Ecto neural progenitor cell (in vitro differentiated cells): ENCODE measurements at regions not wholly inside any gene's neighbourhood (a gene's known extent, or its start where the extent isn't known, plus 50 kb on each side); places are given as distances from the start of the nearest gene placed in this dataset.

Source experiments
- DNase-seq: peaks from one replicate; pipeline ENCODE4 v3.0.0-alpha.2; 2018; ENCODE audit warnings: low spot score

DNA sequence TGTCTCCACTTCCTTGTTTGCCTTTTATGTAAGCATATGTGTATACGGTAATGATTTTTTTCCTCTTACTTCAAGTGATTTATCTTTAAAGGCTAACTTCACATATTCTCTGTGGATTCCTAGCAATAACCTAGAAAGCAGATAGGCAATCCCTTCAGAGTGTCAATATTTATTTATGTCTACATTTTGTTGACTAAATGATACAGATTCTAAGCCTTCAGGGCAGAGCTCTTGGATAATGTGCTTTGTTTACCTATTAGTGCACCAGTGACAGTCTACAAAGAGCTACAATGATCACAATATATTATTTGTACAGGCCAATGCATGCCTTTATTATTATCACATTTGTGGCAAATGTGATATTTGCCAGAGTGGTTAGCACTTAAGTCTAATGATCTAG lies 406.2 kb downstream of the EFNB2 start:
- DNase-seq: no peak

GRCh38 chr13:106122234-106122633 lies 413.2 kb downstream of the EFNB2 start:
- no peak for DNase-seq

DNA sequence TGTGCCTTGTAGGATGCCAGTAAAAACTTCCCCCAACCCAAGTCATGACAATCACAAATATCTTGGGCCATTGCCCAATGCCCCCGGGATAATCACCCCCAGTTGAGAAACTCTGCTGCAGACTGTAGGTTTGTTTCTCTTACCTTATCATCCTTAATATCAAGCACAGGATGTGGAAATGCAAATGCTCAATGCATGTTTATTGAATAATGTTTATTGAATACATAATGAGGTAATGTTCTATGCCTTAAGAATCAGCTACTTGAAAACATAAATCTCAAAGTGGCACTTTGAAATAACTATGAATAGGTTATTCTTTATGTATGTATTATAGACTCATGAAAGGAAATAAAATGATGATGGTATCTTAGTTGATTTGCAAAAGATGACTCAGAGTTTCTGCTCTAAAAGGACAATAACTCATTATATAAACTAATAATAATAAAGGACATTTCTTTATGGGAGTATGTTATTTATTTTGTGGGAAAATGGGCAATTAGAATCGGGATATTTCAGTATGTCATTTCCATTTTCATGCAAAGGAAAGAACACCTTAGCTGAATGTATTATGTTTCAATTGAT lies 414.2 kb downstream of the EFNB2 start:
- no peak for DNase-seq

DNA sequence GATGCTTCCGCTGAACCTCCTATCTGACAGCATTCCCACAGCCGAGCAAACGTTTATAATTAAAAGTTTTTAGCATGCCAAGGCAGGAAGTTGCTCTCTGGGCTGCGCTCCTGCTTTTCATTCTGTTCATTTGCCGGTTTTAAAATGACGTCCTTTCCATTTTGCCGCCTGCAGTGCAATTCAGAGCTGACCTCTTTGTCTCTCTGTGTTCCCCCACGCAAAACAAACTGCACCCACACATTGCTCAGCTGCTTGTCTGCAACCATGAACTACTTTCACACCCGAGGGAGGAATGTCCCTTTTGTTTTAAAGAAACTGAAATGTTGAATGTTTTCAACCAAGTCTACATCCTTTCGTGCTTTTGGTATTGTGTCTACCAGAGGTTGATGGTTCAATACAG lies 416.5 kb downstream of the EFNB2 start:
- no peak for DNase-seq

DNA sequence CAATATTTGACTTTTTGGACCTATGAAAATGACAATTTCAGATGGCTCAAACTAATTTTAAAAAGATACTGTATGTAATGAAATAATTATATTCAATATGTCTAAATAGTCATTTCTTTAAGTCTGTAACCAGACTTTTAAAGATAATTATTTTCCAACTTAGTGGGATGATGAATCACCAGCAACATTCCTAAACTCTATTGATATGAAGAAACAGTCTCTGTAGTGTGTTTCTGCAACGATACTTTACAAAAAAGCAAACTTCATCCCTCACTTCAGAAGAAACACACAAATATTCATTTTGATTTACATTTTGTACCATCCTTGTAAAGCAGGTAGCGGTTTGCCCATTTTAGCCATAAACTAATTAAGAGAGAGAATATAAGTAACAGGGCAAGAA lies 417.4 kb downstream of the EFNB2 start:
- no peak for DNase-seq

GRCh38 chr13:106117640-106118039 lies 417.8 kb downstream of the EFNB2 start:
- no peak for DNase-seq

DNA sequence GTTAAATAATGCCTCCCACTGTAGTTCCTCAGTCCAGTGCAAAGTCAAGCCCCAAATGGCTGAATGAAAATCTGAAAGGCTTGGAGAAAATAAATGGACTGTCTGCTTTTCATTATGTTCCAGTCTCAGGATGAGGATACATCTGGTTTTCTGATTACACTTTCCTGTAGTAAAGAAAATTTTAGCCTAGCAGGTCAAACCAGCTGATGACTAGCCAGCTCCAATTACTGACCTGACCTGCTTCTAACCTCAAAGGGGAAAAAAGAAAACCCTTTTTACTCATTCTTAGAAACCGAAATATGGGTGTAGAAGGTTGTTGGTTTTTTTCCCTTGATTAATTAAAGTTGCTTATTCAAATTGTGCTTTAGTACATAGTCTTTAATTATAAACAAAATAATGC lies 418.4 kb downstream of the EFNB2 start:
- DNase-seq: no peak

- no peak for DNase-seq
Observed at GRCh38 chr13:106115081-106115480, 420.4 kb downstream of the EFNB2 start.

DNA sequence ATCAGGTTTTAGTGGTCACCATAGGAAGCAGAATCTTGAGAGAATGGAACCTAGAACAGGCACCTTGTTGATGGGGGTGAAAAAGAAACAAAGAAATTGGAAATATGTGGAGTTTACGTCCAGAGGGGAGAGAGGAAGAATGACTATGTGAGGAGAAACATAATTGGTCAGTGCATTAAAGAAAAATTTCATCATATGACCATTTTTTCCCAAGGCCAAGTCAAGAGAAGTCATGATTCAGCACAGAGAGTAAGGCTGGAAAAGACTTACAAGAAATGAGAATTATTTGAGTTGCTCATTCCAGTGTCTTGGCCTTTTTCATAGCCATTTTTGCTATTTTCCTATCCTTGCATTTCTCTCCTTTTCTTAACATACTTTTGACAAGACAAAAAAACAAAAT lies 421.7 kb downstream of the EFNB2 start:
- DNase-seq: no peak

DNA sequence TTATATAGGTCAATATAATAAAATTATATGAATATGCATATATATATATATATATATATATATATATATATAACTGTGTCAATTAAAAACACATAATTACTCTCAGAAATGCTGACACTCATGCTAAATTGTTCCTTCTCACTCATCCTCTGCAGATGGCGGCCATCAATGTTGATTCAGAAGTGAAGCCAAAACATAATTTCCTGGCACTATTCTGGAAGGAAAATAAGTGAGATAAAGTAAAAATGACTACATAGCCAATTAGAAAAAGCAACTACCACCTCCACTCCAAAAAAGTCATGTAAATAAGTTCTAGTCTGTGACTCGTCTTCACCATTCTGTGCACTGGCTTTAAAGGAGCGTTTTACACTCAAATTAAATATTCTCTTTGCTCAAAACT lies 423.3 kb downstream of the EFNB2 start:
- no peak for DNase-seq

GRCh38 chr13:106110241-106110855 lies 425.1 kb downstream of the EFNB2 start:
- no peak for DNase-seq

DNA sequence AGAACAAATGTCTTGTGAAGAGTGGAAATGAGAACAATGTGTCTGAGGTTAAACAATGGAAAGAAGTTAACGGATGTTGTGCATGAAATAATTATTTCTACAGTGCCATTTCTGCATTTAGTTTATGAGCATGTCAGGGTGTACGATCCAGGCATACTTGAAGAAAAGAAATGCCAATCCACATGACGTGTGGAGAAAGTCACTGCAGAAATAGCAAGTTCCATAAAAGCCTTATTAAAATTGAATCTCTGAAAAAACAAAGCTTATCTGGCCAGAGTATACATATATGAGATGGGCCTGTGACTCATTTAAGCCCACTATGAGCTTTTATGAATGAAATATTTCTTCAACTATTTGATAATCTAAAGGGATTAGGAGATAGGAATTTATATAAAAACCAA lies 426.1 kb downstream of the EFNB2 start:
- DNase-seq: no peak

DNA sequence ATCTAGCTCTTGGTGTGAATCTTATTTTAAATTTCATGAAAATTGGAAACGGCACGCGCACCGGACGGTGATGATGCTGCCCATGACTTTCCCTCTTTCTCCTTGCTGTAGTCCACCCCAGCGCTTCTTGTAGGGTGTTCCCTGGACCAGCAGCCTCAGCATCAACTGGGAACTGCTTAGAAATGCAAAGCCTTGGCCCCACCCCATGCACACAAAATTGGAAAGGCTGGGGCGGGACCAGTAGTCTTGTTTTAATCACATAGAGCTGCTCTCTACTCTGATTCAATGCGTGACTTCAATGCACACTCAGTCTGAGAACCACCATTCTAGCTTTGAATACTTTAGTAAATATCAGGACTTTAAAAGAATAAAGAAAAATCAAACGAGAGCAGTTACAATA lies 427.1 kb downstream of the EFNB2 start:
- DNase-seq: no peak

GRCh38 chr13:106107061-106107460 lies 428.4 kb downstream of the EFNB2 start:
- DNase-seq: no peak

DNA sequence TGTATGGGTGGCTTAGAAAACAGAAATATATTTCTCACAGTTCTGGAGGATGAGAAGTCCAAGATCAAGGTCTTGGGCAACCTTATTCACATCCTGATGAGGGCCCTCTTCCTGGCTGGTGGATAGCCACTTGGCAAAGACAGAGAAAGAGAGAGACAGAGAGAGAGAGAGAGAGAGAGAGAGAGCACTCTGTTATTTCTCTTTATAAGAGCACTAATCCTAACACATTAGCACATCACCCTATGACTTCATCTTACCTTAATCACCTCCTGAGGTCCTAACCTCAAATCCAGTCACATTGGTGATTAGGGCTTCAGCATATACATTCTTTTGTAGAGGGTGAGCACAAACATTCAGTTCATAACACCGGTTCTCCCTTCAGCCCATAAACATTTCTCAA lies 430.3 kb downstream of the EFNB2 start:
- no peak for DNase-seq

DNA sequence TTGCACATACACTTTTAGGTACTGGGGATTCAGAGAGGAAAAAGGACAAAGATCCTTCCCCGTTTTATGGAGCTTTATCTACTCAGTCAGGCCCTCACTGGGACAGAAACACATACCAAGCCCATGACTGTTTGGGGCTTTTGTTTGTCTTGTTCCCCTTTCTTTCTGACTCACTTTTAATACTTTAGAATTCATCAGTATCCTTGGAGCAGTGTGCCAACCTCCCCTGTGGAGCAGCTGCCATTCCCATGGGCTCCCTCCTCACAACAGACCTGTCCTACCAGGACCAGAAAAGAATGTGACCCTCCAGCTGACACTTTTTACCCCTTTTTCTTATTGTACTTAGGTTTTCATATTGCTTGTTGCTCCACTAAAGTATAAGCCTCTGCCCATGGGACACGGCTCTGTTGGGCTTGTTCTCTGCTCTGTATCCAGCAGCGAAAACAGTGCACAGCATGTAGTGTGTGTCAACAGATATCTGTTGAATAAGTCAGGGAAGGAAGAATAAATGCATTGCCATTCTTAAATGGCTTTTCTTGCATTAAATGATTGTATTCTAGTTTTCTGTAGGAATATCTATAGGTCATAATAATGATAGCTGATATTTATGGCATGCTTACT lies 431.1 kb downstream of the EFNB2 start:
- DNase-seq: no peak

GRCh38 chr13:106103779-106104178 lies 431.7 kb downstream of the EFNB2 start:
- no peak for DNase-seq

DNA sequence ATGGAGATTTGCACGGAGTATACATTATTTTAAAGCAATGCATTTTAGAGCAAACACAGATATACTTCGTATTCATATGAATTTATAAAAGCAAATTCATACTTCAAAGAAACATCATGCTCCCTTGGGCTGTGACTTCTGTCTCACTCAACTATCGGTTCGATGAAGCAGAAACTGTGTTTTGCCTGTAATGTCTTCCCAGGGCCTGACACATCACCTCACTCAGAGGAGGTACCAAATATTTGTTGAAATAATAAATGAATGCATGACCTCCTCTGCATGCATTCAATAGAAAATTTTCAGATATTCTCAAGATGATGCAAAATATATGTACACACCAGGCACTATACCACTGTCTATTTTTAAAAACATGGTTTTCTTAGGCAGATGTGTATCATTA lies 432.7 kb downstream of the EFNB2 start:
- no peak for DNase-seq

DNA sequence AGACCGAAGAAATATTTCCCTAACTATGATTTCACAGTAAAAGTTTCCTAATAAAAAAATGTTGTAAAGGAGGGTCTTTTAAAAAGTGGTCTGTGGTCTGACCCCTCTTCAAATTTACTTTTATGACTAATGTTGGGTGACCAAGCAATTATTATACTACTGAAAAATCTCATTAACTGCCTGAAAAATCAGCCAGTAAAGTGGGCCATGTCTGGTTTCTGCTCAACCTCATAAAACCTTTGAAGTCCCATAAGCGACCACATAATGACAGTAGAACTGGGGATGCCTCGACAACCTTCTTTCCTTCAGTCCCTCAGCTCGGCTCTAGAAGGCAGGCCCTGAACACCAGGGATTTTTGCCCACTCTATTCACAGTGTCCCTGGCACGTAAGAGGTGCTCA lies 434.3 kb downstream of the EFNB2 start:
- DNase-seq: no peak

- DNase-seq: peak; percentile 90
Observed at GRCh38 chr13:106100171-106100919, 435.1 kb downstream of the EFNB2 start.

GRCh38 chr13:106099765-106100164 lies 435.7 kb downstream of the EFNB2 start:
- no peak for DNase-seq

- no peak for DNase-seq
Observed at GRCh38 chr13:106098778-106099177, 436.7 kb downstream of the EFNB2 start.

GRCh38 chr13:106096661-106097092 lies 438.8 kb downstream of the EFNB2 start:
- no peak for DNase-seq
